ENCODE measurements at regions not wholly inside any gene's neighbourhood (a gene's known extent, or its start where the extent isn't known, plus 50 kb on each side); places are given as distances from the start of the nearest gene placed in this dataset.
A peak's percentile ranks its signal among the peaks of the same experiment; 100 is the strongest.

GRCh38 chr5:159533197-159533596 is 202.9 kb upstream of the IL12B start:
- DNase-seq: no peak

- no peak for DNase-seq
Measured at GRCh38 chr5:159536166-159536565, 205.9 kb upstream of the IL12B start.

- no peak for DNase-seq
Measured at GRCh38 chr5:159536646-159537045, 206.4 kb upstream of the IL12B start.

GRCh38 chr5:159539678-159540077 is 209.4 kb upstream of the IL12B start:
- DNase-seq: no peak

GRCh38 chr5:159543326-159543725 is 213.0 kb upstream of the IL12B start:
- DNase-seq: no peak

GRCh38 chr5:159545156-159545555 is 214.9 kb upstream of the IL12B start:
- DNase-seq: no peak

GRCh38 chr5:159547466-159548195 is 217.3 kb upstream of the IL12B start:
- DNase-seq: no peak

- DNase-seq: peak in 1 of 51 donors; percentile 6
Measured at GRCh38 chr5:159548517-159548916, 218.2 kb upstream of the IL12B start.

- no peak for DNase-seq
Measured at GRCh38 chr5:159549046-159549445, 218.8 kb upstream of the IL12B start.

- DNase-seq: no peak
Measured at GRCh38 chr5:159550951-159551350, 220.7 kb upstream of the IL12B start.

GRCh38 chr5:159552751-159553150 is 222.5 kb upstream of the IL12B start:
- DNase-seq: peak in 2 of 51 donors; percentile 3 to 8

GRCh38 chr5:159553792-159554191 is 223.5 kb upstream of the IL12B start:
- no peak for DNase-seq

GRCh38 chr5:159555084-159555483 is 224.8 kb upstream of the IL12B start:
- DNase-seq: no peak

GRCh38 chr5:159559337-159559736 is 229.1 kb upstream of the IL12B start:
- no peak for DNase-seq

GRCh38 chr5:159560088-159560487 is 229.8 kb upstream of the IL12B start:
- no peak for DNase-seq

- DNase-seq: no peak
Measured at GRCh38 chr5:159564031-159564430, 233.7 kb upstream of the IL12B start.

- no peak for DNase-seq
Measured at GRCh38 chr5:159566832-159567231, 236.5 kb upstream of the IL12B start.

GRCh38 chr5:159567461-159567860 is 237.2 kb upstream of the IL12B start:
- no peak for DNase-seq

GRCh38 chr5:159571501-159572244 is 241.4 kb upstream of the IL12B start:
- DNase-seq: no peak

- no peak for DNase-seq
Measured at GRCh38 chr5:159576902-159577301, 246.6 kb upstream of the IL12B start.

- peak in 1 of 51 donors; percentile 32 for DNase-seq
Measured at GRCh38 chr5:159581502-159582249, 251.4 kb upstream of the IL12B start.
